ENCODE measurements at regions not wholly inside any gene's neighbourhood (a gene's known extent, or its start where the extent isn't known, plus 50 kb on each side); places are given as distances from the start of the nearest gene placed in this dataset.

DNA sequence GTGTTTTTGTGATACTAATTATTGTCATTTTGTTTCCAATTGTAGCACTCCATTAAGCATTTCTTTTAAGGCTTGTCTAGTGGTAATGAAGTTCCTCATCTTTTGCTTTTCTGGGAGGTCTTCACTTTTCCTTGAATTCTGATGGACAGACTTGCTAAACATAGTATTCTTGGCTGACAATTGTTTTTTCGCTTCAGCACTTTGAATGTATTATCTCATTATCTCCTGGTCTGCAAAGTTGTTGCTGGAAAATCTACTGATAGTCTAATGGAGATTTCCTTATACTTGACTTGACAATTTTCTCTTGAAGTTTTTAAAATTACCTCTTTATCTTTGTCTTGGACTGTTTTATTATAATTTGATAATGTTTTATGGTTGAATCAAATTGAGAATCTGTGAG, 147.5 kb downstream of the FAM174A start:
- TF ChIP-seq CTCF (IDR thresholded peaks at IDR 0.05) = no peak
- TF ChIP-seq POLR2A (IDR thresholded peaks at IDR 0.05) = no peak
